GM08714 (cell line): ENCODE measurements at regions not wholly inside any gene's neighbourhood (a gene's known extent, or its start where the extent isn't known, plus 50 kb on each side); places are given as distances from the start of the nearest gene placed in this dataset.

ENCODE experiments used
- H3K4me3 ChIP-seq: fragments of 200-500 bp; sonication (Bioruptor generic); 2 replicates; pipeline ENCODE4 v1.5.1; 2014; ENCODE audit warnings: mild to moderate bottlenecking, low read length, inconsistent platforms
- ZNF274 ChIP-seq: IDR thresholded peaks from 2 replicates; pipeline ENCODE4 v1.6.1; 2012; ENCODE audit warnings: mild to moderate bottlenecking, low read depth, low read length

- no peak for TF ChIP-seq ZNF274
Observed at GRCh38 chr5:158430166-158430797, 571.3 kb upstream of the CLINT1 start.

GRCh38 chr5:158429564-158429963 lies 570.6 kb upstream of the CLINT1 start:
- TF ChIP-seq ZNF274 = no peak
- H3K4me3 ChIP-seq = no peak overlapping the region

More at GRCh38 chr5:158430166-158430797, 571.3 kb upstream of the CLINT1 start:
- no peak overlapping the region; the same call in 1 of the 2 replicates for H3K4me3 ChIP-seq

GRCh38 chr5:158423623-158424200 lies 564.8 kb upstream of the CLINT1 start:
- H3K4me3 ChIP-seq = no peak overlapping the region
- no peak for TF ChIP-seq ZNF274

- H3K4me3 ChIP-seq = no peak overlapping the region
- no peak for TF ChIP-seq ZNF274
Observed at GRCh38 chr5:158422653-158423515, 563.9 kb upstream of the CLINT1 start.

GRCh38 chr5:158421319-158421718 lies 562.4 kb upstream of the CLINT1 start:
- TF ChIP-seq ZNF274 = no peak
- H3K4me3 ChIP-seq = no peak overlapping the region

- TF ChIP-seq ZNF274 = no peak
- no peak overlapping the region for H3K4me3 ChIP-seq
Observed at GRCh38 chr5:158419186-158419585, 560.2 kb upstream of the CLINT1 start.

GRCh38 chr5:158414780-158415179 lies 555.8 kb upstream of the CLINT1 start:
- H3K4me3 ChIP-seq = no peak overlapping the region
- no peak for TF ChIP-seq ZNF274

- no peak overlapping the region for H3K4me3 ChIP-seq
Observed at GRCh38 chr5:158414333-158414762, 555.4 kb upstream of the CLINT1 start.

GRCh38 chr5:158413122-158413680 lies 554.3 kb upstream of the CLINT1 start:
- TF ChIP-seq ZNF274 = no peak
- H3K4me3 ChIP-seq = no peak overlapping the region

More at GRCh38 chr5:158414333-158414762, 555.4 kb upstream of the CLINT1 start:
- no peak for TF ChIP-seq ZNF274

- H3K4me3 ChIP-seq = no peak overlapping the region
Observed at GRCh38 chr5:158410976-158411375, 552.0 kb upstream of the CLINT1 start.

GRCh38 chr5:158409507-158409906 lies 550.6 kb upstream of the CLINT1 start:
- no peak for TF ChIP-seq ZNF274
- peak overlapping the region; percentile 36; the same call in 1 of the 2 replicates for H3K4me3 ChIP-seq

More at GRCh38 chr5:158410976-158411375, 552.0 kb upstream of the CLINT1 start:
- TF ChIP-seq ZNF274 = no peak

- no peak overlapping the region; the same call in 1 of the 2 replicates for H3K4me3 ChIP-seq
Observed at GRCh38 chr5:158407824-158408195, 548.9 kb upstream of the CLINT1 start.

GRCh38 chr5:158406884-158407823 lies 548.2 kb upstream of the CLINT1 start:
- no peak overlapping the region; the same call in none of the 2 replicates for H3K4me3 ChIP-seq
- no peak for TF ChIP-seq ZNF274

More at GRCh38 chr5:158407824-158408195, 548.9 kb upstream of the CLINT1 start:
- no peak for TF ChIP-seq ZNF274
